ENCODE measurements at regions not wholly inside any gene's neighbourhood (a gene's known extent, or its start where the extent isn't known, plus 50 kb on each side); places are given as distances from the start of the nearest gene placed in this dataset.

- WGBS, 2 donors: 84 to 89% methylated on average over 3 of the region's 3 CpGs
- TF ChIP-seq POLR2A (IDR thresholded peaks at IDR 0.05) (no peak), CTCF (IDR thresholded peaks at IDR 0.05) (no peak), EP300 (IDR thresholded peaks at IDR 0.05) (no peak)
- no peak for DNase-seq (ENCODE audit: low spot score in 2 of 2)
Measured at GRCh38 chr11:40032331-40032730, 1427.1 kb downstream of the LRRC4C start.

GRCh38 chr11:40030867-40031266, 1428.6 kb downstream of the LRRC4C start:
- no peak for TF ChIP-seq CTCF (IDR thresholded peaks at IDR 0.05)
- no peak for TF ChIP-seq EP300 (IDR thresholded peaks at IDR 0.05)
- no peak for TF ChIP-seq POLR2A (IDR thresholded peaks at IDR 0.05)
- DNase-seq (ENCODE audit: low spot score in 2 of 2): no peak
- Histone ChIP-seq H3K4me3 (no peak overlapping the region), H3K4me1 (no peaks in the 10 kb centered on the region), H3K36me3 (no peaks in the 10 kb centered on the region), H3K27ac (no peak overlapping the region), H3K9me3 (no peaks in the 10 kb centered on the region), H3K27me3 (no peaks in the 10 kb centered on the region)
- WGBS, 2 donors: 53 to 61% methylated on average over 2 of the region's 2 CpGs

More at GRCh38 chr11:40032331-40032730, 1427.1 kb downstream of the LRRC4C start:
- H3K4me3 ChIP-seq: no peak overlapping the region
- H3K4me1 ChIP-seq: no peaks in the 10 kb centered on the region
- no peak overlapping the region for H3K27ac ChIP-seq
- H3K27me3 ChIP-seq: no peaks in the 10 kb centered on the region
- H3K9me3 ChIP-seq: no peaks in the 10 kb centered on the region
- H3K36me3 ChIP-seq: no peaks in the 10 kb centered on the region

- H3K9me3 ChIP-seq: no peaks in the 10 kb centered on the region
- no peak for DNase-seq (ENCODE audit: low spot score in 2 of 2)
- no peaks in the 10 kb centered on the region for H3K36me3 ChIP-seq
- TF ChIP-seq POLR2A (IDR thresholded peaks at IDR 0.05): no peak
- no peak for TF ChIP-seq CTCF (IDR thresholded peaks at IDR 0.05)
- TF ChIP-seq EP300 (IDR thresholded peaks at IDR 0.05): no peak
- H3K4me1 ChIP-seq: no peaks in the 10 kb centered on the region
- WGBS, 2 donors: 82 to 84% methylated on average over 13 of the region's 13 CpGs
- H3K27ac ChIP-seq: no peak overlapping the region
- H3K4me3 ChIP-seq: no peak overlapping the region
- H3K27me3 ChIP-seq: no peaks in the 10 kb centered on the region
Measured at GRCh38 chr11:40029391-40029790, 1430.1 kb downstream of the LRRC4C start.

GRCh38 chr11:40027720-40028119, 1431.7 kb downstream of the LRRC4C start:
- H3K27ac ChIP-seq: no peak overlapping the region
- no peaks in the 10 kb centered on the region for H3K4me1 ChIP-seq
- TF ChIP-seq EP300 (IDR thresholded peaks at IDR 0.05) (no peak), CTCF (IDR thresholded peaks at IDR 0.05) (no peak), POLR2A (IDR thresholded peaks at IDR 0.05) (no peak)
- WGBS, 2 donors: 61 to 72% methylated on average over 5 of the region's 5 CpGs
- H3K4me3 ChIP-seq: no peak overlapping the region
- no peaks in the 10 kb centered on the region for H3K9me3 ChIP-seq
- no peaks in the 10 kb centered on the region for H3K27me3 ChIP-seq
- DNase-seq (ENCODE audit: low spot score in 2 of 2): no peak
- no peaks in the 10 kb centered on the region for H3K36me3 ChIP-seq

GRCh38 chr11:40023724-40024123, 1435.7 kb downstream of the LRRC4C start:
- Histone ChIP-seq H3K4me1 (no peaks in the 10 kb centered on the region), H3K4me3 (no peak overlapping the region), H3K9me3 (no peaks in the 10 kb centered on the region), H3K27ac (no peak overlapping the region), H3K27me3 (no peaks in the 10 kb centered on the region), H3K36me3 (no peaks in the 10 kb centered on the region)
- TF ChIP-seq CTCF (IDR thresholded peaks at IDR 0.05) (no peak), EP300 (IDR thresholded peaks at IDR 0.05) (no peak), POLR2A (IDR thresholded peaks at IDR 0.05) (no peak)
- no peak for DNase-seq (ENCODE audit: low spot score in 2 of 2)
